ENCODE measurements at regions not wholly inside any gene's neighbourhood (a gene's known extent, or its start where the extent isn't known, plus 50 kb on each side); places are given as distances from the start of the nearest gene placed in this dataset.

- Histone ChIP-seq H3K27me3 (ENCODE audit: insufficient read depth, low read length, poor library complexity, severe bottlenecking) (no peaks in the 10 kb centered on the region), H3F3A (ENCODE audit: low read depth) (no peaks in the 10 kb centered on the region), H2AFZ (ENCODE audit: low read length) (no peak overlapping the region), H3K36me3 (ENCODE audit: insufficient read depth, low read length) (no peaks in the 10 kb centered on the region), H4K20me1 (ENCODE audit: insufficient read depth, low read length, poor library complexity, severe bottlenecking) (no peaks in the 10 kb centered on the region), H3K9ac (ENCODE audit: low read depth, low read length, poor library complexity, severe bottlenecking) (no peak overlapping the region), H3K4me1 (ENCODE audit: insufficient read depth, low read length, poor library complexity, severe bottlenecking) (no peaks in the 10 kb centered on the region), H3K4me3 (ENCODE audit: low read length, poor library complexity, severe bottlenecking) (no peak overlapping the region), H3K9me3 (ENCODE audit: insufficient read depth, low read depth, low read length) (no peaks in the 10 kb centered on the region; the same call in 1 of the 2 replicates), H3K4me2 (ENCODE audit: low read depth, low read length, poor library complexity, severe bottlenecking) (no peak overlapping the region), H3K9me2 (replicated peaks; ENCODE audit: low read depth, low read length) (no peaks in the 10 kb centered on the region), H3K79me2 (ENCODE audit: insufficient read depth, low read length) (no peaks in the 10 kb centered on the region)
- TF ChIP-seq EZH2phosphoT487 (IDR thresholded peaks at IDR 0.05; ENCODE audit: borderline replicate concordance) (no peak), CTCF (conservative IDR thresholded peaks at IDR 0.05; ENCODE audit: low read length) (no peak)
These were observed 169.8 kb upstream of the JADE1 start for GRCh38 chr4:128639541-128640270.

GRCh38 chr4:128636906-128637305 is 172.6 kb upstream of the JADE1 start:
- H2AFZ ChIP-seq (ENCODE audit: low read length) = no peak overlapping the region
- no peaks in the 10 kb centered on the region for H3K79me2 ChIP-seq (ENCODE audit: insufficient read depth, low read length)
- no peaks in the 10 kb centered on the region for H3K4me1 ChIP-seq (ENCODE audit: insufficient read depth, low read length, poor library complexity, severe bottlenecking)
- no peaks in the 10 kb centered on the region for H3F3A ChIP-seq (ENCODE audit: low read depth)
- no peak overlapping the region for H3K9ac ChIP-seq (ENCODE audit: low read depth, low read length, poor library complexity, severe bottlenecking)
- no peaks in the 10 kb centered on the region; the same call in 1 of the 2 replicates for H3K9me3 ChIP-seq (ENCODE audit: insufficient read depth, low read depth, low read length)
- H3K4me3 ChIP-seq (ENCODE audit: low read length, poor library complexity, severe bottlenecking) = no peak overlapping the region
- no peak overlapping the region for H3K4me2 ChIP-seq (ENCODE audit: low read depth, low read length, poor library complexity, severe bottlenecking)
- H3K36me3 ChIP-seq (ENCODE audit: insufficient read depth, low read length) = no peaks in the 10 kb centered on the region
- no peak for TF ChIP-seq CTCF (conservative IDR thresholded peaks at IDR 0.05; ENCODE audit: low read length)
- no peak for TF ChIP-seq EZH2phosphoT487 (IDR thresholded peaks at IDR 0.05; ENCODE audit: borderline replicate concordance)
- H4K20me1 ChIP-seq (ENCODE audit: insufficient read depth, low read length, poor library complexity, severe bottlenecking) = no peaks in the 10 kb centered on the region
- no peaks in the 10 kb centered on the region for H3K9me2 ChIP-seq (replicated peaks; ENCODE audit: low read depth, low read length)
- H3K27me3 ChIP-seq (ENCODE audit: insufficient read depth, low read length, poor library complexity, severe bottlenecking) = no peaks in the 10 kb centered on the region

DNA sequence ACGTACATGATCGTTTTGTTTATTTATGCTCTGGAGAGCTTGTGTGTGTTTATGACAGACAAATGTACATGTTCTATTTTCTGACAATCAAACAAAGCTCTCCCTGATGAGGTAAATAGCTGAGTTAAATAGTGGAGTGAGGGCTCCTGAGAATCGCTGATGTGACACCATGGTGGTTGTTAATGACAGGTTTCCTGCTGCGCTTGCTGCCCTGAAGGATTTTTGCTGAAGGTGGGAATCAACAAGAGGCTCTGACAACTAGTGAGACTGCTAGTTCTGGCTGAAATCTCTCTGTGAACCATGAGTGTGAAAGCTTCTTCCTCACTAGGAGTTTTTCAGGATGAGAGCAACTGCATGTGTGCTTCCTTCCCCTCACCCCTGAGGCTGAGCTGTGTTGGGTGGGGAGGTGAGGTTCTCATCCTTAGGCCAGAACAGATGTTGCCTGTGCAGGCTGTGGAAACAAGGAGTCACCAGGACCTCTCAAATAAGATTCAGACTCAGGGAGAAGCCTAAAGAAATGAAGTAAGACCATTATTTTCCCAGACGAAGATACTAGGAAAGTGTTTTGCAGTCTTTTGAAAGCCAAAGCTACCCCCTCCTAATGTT is 173.4 kb upstream of the JADE1 start:
- H3K79me2 ChIP-seq (ENCODE audit: insufficient read depth, low read length) = no peaks in the 10 kb centered on the region
- TF ChIP-seq CTCF (conservative IDR thresholded peaks at IDR 0.05; ENCODE audit: low read length) (no peak), EZH2phosphoT487 (IDR thresholded peaks at IDR 0.05; ENCODE audit: borderline replicate concordance) (no peak)
- no peaks in the 10 kb centered on the region for H4K20me1 ChIP-seq (ENCODE audit: insufficient read depth, low read length, poor library complexity, severe bottlenecking)
- no peak overlapping the region for H3K4me3 ChIP-seq (ENCODE audit: low read length, poor library complexity, severe bottlenecking)
- no peak overlapping the region for H3K9ac ChIP-seq (ENCODE audit: low read depth, low read length, poor library complexity, severe bottlenecking)
- no peaks in the 10 kb centered on the region for H3K4me1 ChIP-seq (ENCODE audit: insufficient read depth, low read length, poor library complexity, severe bottlenecking)
- no peaks in the 10 kb centered on the region for H3K27me3 ChIP-seq (ENCODE audit: insufficient read depth, low read length, poor library complexity, severe bottlenecking)
- no peak overlapping the region for H2AFZ ChIP-seq (ENCODE audit: low read length)
- H3K4me2 ChIP-seq (ENCODE audit: low read depth, low read length, poor library complexity, severe bottlenecking) = no peak overlapping the region
- H3F3A ChIP-seq (ENCODE audit: low read depth) = no peaks in the 10 kb centered on the region
- H3K9me2 ChIP-seq (replicated peaks; ENCODE audit: low read depth, low read length) = no peaks in the 10 kb centered on the region
- no peaks in the 10 kb centered on the region; the same call in 1 of the 2 replicates for H3K9me3 ChIP-seq (ENCODE audit: insufficient read depth, low read depth, low read length)
- no peaks in the 10 kb centered on the region for H3K36me3 ChIP-seq (ENCODE audit: insufficient read depth, low read length)
